ENCODE measurements at regions not wholly inside any gene's neighbourhood (a gene's known extent, or its start where the extent isn't known, plus 50 kb on each side); places are given as distances from the start of the nearest gene placed in this dataset.
"Not testable (repeated sequence)": the region's sequence is repeated elsewhere in the genome, so short reads cannot be mapped to it uniquely, and the experiment has no call there.

- H3K36me3 ChIP-seq: no peaks in the 10 kb centered on the region
- no peak overlapping the region for H3K27ac ChIP-seq
- peaks cover 1 to 7% of the 10 kb centered on the region in 2 donors for H3K4me1 ChIP-seq
- H3K4me3 ChIP-seq: no peak overlapping the region
- TF ChIP-seq CTCF (IDR thresholded peaks at IDR 0.05): no peak
- TF ChIP-seq POLR2A (IDR thresholded peaks at IDR 0.05): no peak
- H3K9me3 ChIP-seq: no peaks in the 10 kb centered on the region
- no peak for DNase-seq
- intact Hi-C loops (cut with DNase I; ENCODE audit: low total_unique reads): no loop called here
- H3K27me3 ChIP-seq: no peaks in the 10 kb centered on the region
These were observed 99.7 kb upstream of the UGP2 start for GRCh38 chr2:63741884-63742579.

- H3K36me3 ChIP-seq: no peaks in the 10 kb centered on the region
- H3K9me3 ChIP-seq: no peaks in the 10 kb centered on the region
- no peak overlapping the region for H3K27ac ChIP-seq
- no peak for TF ChIP-seq POLR2A (IDR thresholded peaks at IDR 0.05)
- TF ChIP-seq CTCF (IDR thresholded peaks at IDR 0.05): no peak
- no peak overlapping the region for H3K4me3 ChIP-seq
- intact Hi-C loops (cut with DNase I; ENCODE audit: low total_unique reads): no loop called here
- no peak for DNase-seq
- H3K27me3 ChIP-seq: no peaks in the 10 kb centered on the region
- H3K4me1 ChIP-seq: peaks cover 0 to 7% of the 10 kb centered on the region in 2 donors
These were observed 99.1 kb upstream of the UGP2 start for GRCh38 chr2:63742580-63742976.

- no peak for DNase-seq
- Histone ChIP-seq H3K27ac (no peak overlapping the region), H3K9me3 (no peaks in the 10 kb centered on the region), H3K36me3 (no peaks in the 10 kb centered on the region), H3K4me3 (no peak overlapping the region), H3K4me1 (peaks cover 0 to 7% of the 10 kb centered on the region in 2 donors), H3K27me3 (no peaks in the 10 kb centered on the region)
- intact Hi-C loops (cut with DNase I; ENCODE audit: low total_unique reads): no loop called here
- TF ChIP-seq POLR2A (IDR thresholded peaks at IDR 0.05) (no peak), CTCF (IDR thresholded peaks at IDR 0.05) (no peak)
These were observed 98.3 kb upstream of the UGP2 start for GRCh38 chr2:63743170-63743981.

GRCh38 chr2:63743982-63744966 is 97.4 kb upstream of the UGP2 start:
- H3K4me3 ChIP-seq: no peak overlapping the region
- TF ChIP-seq CTCF (IDR thresholded peaks at IDR 0.05) (no peak), POLR2A (IDR thresholded peaks at IDR 0.05) (no peak)
- DNase-seq: no peak
- no peaks in the 10 kb centered on the region for H3K36me3 ChIP-seq
- no peaks in the 10 kb centered on the region for H3K27me3 ChIP-seq
- H3K9me3 ChIP-seq: no peaks in the 10 kb centered on the region
- intact Hi-C loops (cut with DNase I; ENCODE audit: low total_unique reads): no loop called here
- H3K4me1 ChIP-seq: peaks cover 0 to 7% of the 10 kb centered on the region in 2 donors
- no peak overlapping the region for H3K27ac ChIP-seq

- H3K4me1 ChIP-seq; intact Hi-C loops (cut with DNase I; ENCODE audit: low total_unique reads); H3K4me3 ChIP-seq; H3K36me3 ChIP-seq; DNase-seq; H3K27ac ChIP-seq; H3K27me3 ChIP-seq; H3K9me3 ChIP-seq: not testable (repeated sequence)
These were observed 95.1 kb upstream of the UGP2 start for GRCh38 chr2:63746548-63746947.

All from uterus (tissue), 3 donors.